ENCODE measurements at regions not wholly inside any gene's neighbourhood (a gene's known extent, or its start where the extent isn't known, plus 50 kb on each side); places are given as distances from the start of the nearest gene placed in this dataset.

DNA sequence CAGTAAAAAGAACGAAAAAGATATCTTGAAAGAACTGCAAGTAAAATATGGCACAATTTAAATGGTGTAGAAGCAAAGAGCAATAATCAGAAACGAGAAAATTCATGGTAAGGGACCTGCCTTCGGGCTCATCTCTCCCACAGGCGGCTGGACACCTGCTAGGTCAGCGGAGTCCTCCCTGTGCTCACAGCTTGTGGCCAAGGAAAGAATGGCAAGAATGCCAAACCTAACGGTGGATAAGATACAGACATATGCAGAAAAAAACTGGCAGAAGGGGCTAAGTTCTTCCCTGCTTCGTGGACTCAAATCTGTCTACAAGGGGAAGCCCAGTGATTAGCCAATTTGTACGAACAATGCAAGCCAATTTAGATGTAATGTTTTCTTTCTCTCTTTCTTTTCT lies 152.1 kb upstream of the VCX start:
- H3K36me3 ChIP-seq (ENCODE audit: control insufficient read depth, low read length), result no peaks in the 10 kb centered on the region
- peaks cover 62% of the 10 kb centered on the region for H3K4me1 ChIP-seq (ENCODE audit: control insufficient read depth, low read length)
- H4K20me1 ChIP-seq (ENCODE audit: control insufficient read depth, insufficient read depth, low read depth, low read length), result no peaks in the 10 kb centered on the region
- H3F3A ChIP-seq (ENCODE audit: control insufficient read depth, insufficient read depth), result no peaks in the 10 kb centered on the region
- H3K27ac ChIP-seq (ENCODE audit: low read depth, low read length), result no peak overlapping the region
- no peaks in the 10 kb centered on the region for H3K27me3 ChIP-seq (ENCODE audit: control insufficient read depth, low read length)
- H3K9me3 ChIP-seq (ENCODE audit: control insufficient read depth, insufficient read depth, low read length), result no peaks in the 10 kb centered on the region
- TF ChIP-seq, protein P1, sequence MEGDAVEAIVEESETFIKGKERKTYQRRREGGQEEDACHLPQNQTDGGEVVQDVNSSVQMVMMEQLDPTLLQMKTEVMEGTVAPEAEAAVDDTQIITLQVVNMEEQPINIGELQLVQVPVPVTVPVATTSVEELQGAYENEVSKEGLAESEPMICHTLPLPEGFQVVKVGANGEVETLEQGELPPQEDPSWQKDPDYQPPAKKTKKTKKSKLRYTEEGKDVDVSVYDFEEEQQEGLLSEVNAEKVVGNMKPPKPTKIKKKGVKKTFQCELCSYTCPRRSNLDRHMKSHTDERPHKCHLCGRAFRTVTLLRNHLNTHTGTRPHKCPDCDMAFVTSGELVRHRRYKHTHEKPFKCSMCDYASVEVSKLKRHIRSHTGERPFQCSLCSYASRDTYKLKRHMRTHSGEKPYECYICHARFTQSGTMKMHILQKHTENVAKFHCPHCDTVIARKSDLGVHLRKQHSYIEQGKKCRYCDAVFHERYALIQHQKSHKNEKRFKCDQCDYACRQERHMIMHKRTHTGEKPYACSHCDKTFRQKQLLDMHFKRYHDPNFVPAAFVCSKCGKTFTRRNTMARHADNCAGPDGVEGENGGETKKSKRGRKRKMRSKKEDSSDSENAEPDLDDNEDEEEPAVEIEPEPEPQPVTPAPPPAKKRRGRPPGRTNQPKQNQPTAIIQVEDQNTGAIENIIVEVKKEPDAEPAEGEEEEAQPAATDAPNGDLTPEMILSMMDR (IDR thresholded peaks at IDR 0.05; ENCODE audit: low read depth, low read length, poor library complexity, severe bottlenecking), result no peak
- no peak for TF ChIP-seq EZH2phosphoT487 (IDR thresholded peaks at IDR 0.05; ENCODE audit: borderline replicate concordance, low read length)
- no peaks in the 10 kb centered on the region for H3K79me2 ChIP-seq (ENCODE audit: control insufficient read depth, low read length)
- no peak overlapping the region for H3K4me3 ChIP-seq (ENCODE audit: low read length)
- 0 out of 2 replicates have a peak overlapping the region, but pooled peaks have one; percentile 28 for H3K4me2 ChIP-seq (ENCODE audit: low read length)
- H3K9me2 ChIP-seq (replicated peaks; ENCODE audit: control insufficient read depth, low read length), result no peaks in the 10 kb centered on the region

DNA sequence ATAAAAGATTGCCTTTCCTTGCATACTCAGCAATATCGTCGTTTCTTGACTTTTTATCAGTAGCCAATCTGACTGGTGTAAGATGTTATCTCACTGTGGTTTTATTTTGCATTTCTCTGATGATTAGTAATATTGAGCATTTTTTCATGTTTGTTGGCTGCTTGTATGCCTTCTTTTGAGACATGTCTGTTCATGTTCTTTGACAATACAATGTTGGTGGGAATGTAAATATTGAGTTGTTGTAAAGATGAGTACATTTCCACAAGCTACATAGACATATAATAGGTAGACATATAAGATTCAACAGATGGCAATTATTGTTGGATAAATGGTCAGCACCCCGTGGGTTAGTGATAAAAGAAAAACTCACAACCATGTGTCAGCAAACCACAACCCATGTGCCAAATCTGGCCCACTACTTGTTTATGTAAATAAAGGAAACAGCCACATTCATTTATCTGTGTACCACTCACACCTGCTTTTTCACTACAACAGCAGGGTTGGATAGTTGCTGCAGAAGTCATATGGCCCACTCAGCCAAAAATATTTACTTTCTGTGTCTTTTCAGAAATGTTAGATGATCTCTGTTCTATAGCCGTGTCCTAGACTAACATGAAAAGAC lies 153.1 kb upstream of the VCX start:
- Histone ChIP-seq H3K4me2 (ENCODE audit: low read length) (peak overlapping the region; percentile 28), H4K20me1 (ENCODE audit: control insufficient read depth, insufficient read depth, low read depth, low read length) (no peaks in the 10 kb centered on the region), H3F3A (ENCODE audit: control insufficient read depth, insufficient read depth) (no peaks in the 10 kb centered on the region), H3K4me1 (ENCODE audit: control insufficient read depth, low read length) (peaks cover 66% of the 10 kb centered on the region), H3K79me2 (ENCODE audit: control insufficient read depth, low read length) (no peaks in the 10 kb centered on the region), H3K9me3 (ENCODE audit: control insufficient read depth, insufficient read depth, low read length) (no peaks in the 10 kb centered on the region), H3K9me2 (replicated peaks; ENCODE audit: control insufficient read depth, low read length) (no peaks in the 10 kb centered on the region), H3K36me3 (ENCODE audit: control insufficient read depth, low read length) (no peaks in the 10 kb centered on the region), H3K4me3 (ENCODE audit: low read length) (peak overlapping the region; percentile 27), H3K27ac (ENCODE audit: low read depth, low read length) (peak overlapping the region; percentile 34), H3K27me3 (ENCODE audit: control insufficient read depth, low read length) (no peaks in the 10 kb centered on the region)
- TF ChIP-seq, protein P1 (IDR thresholded peaks at IDR 0.05; ENCODE audit: low read depth, low read length, poor library complexity, severe bottlenecking), result no peak
- no peak for TF ChIP-seq EZH2phosphoT487 (IDR thresholded peaks at IDR 0.05; ENCODE audit: borderline replicate concordance, low read length)

DNA sequence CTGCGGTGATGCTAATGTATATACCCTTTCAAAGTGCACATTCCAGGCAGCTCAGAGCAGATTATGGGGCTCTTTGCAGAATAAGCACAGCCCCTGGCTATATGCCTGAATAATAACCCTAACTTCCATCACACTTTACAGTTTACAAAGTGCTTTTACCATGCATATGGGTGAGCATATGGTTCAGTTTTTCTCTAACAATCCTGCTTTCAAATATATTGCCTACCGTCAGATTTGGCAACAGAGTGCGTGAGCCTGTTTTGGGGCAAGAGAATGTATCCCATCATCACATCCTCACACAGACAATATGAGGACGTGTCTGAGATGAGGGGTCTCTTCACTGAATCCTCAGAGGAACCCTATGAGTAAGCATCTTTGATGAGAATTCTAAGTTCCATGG lies 162.8 kb upstream of the VCX start:
- Histone ChIP-seq H3F3A (ENCODE audit: control insufficient read depth, insufficient read depth) (no peaks in the 10 kb centered on the region), H3K9me3 (ENCODE audit: control insufficient read depth, insufficient read depth, low read length) (no peaks in the 10 kb centered on the region), H3K27me3 (ENCODE audit: control insufficient read depth, low read length) (no peaks in the 10 kb centered on the region), H3K4me1 (ENCODE audit: control insufficient read depth, low read length) (no peaks in the 10 kb centered on the region), H3K9me2 (replicated peaks; ENCODE audit: control insufficient read depth, low read length) (no peaks in the 10 kb centered on the region), H4K20me1 (ENCODE audit: control insufficient read depth, insufficient read depth, low read depth, low read length) (no peaks in the 10 kb centered on the region), H3K27ac (ENCODE audit: low read depth, low read length) (no peak overlapping the region), H3K4me2 (ENCODE audit: low read length) (no peak overlapping the region), H3K36me3 (ENCODE audit: control insufficient read depth, low read length) (no peaks in the 10 kb centered on the region), H3K79me2 (ENCODE audit: control insufficient read depth, low read length) (no peaks in the 10 kb centered on the region), H3K4me3 (ENCODE audit: low read length) (no peak overlapping the region)
- TF ChIP-seq EZH2phosphoT487 (IDR thresholded peaks at IDR 0.05; ENCODE audit: borderline replicate concordance, low read length), result no peak
- TF ChIP-seq, protein P1 (IDR thresholded peaks at IDR 0.05; ENCODE audit: low read depth, low read length, poor library complexity, severe bottlenecking), result no peak

All from DOHH2 (cell line).